ENCODE measurements at regions not wholly inside any gene's neighbourhood (a gene's known extent, or its start where the extent isn't known, plus 50 kb on each side); places are given as distances from the start of the nearest gene placed in this dataset.

- TF ChIP-seq CTCF (conservative IDR thresholded peaks at IDR 0.05) (no peak), ZFX (IDR thresholded peaks at IDR 0.05) (no peak)
Observed at GRCh38 chrX:146006637-146007036, 189.0 kb downstream of the SLITRK2 start.

All from C4-2B (cell line).